Thyroid gland (tissue), 4 donors: ENCODE measurements at regions not wholly inside any gene's neighbourhood (a gene's known extent, or its start where the extent isn't known, plus 50 kb on each side); places are given as distances from the start of the nearest gene placed in this dataset.

ENCODE experiments used
- CTCF ChIP-seq, 6 experiments: fragments of 200-600 bp in 3 of 6; fragments of 450-650 bp in 3 of 6; sonication (generic) in 3 of 6; IDR thresholded peaks; one replicate each; pipeline ENCODE4 v1.5.1; 2016 to 2019; ENCODE audit warnings: antibody characterized with exemption in 6 of 6, mild to moderate bottlenecking in 2 of 6, inconsistent platforms in 1 of 6, moderate library complexity in 1 of 6
- POLR2A ChIP-seq, 2 donors: fragments of 450-650 bp; IDR thresholded peaks; one replicate each; pipeline ENCODE4 v1.6.1; 2017; ENCODE audit warnings: antibody characterized with exemption in 2 of 2, mild to moderate bottlenecking in 2 of 2, moderate library complexity in 1 of 2

- TF ChIP-seq CTCF (IDR thresholded peaks at IDR 0.05) (no peak), POLR2A (IDR thresholded peaks at IDR 0.05) (no peak)
Measured at GRCh38 chr4:28883211-28883610, 1837.0 kb upstream of the PCDH7 start.
